Activated CD8-positive, alpha-beta memory T cell treated with anti-CD3 and anti-CD28 coated beads, Interleukin-2, amount 50 U/mL, for 24 hours (primary cell): ENCODE measurements at regions not wholly inside any gene's neighbourhood (a gene's known extent, or its start where the extent isn't known, plus 50 kb on each side); places are given as distances from the start of the nearest gene placed in this dataset.

Experiments
- DNase-seq: peaks from one replicate; pipeline ENCODE4 v3.0.0-alpha.2; 2020; ENCODE audit errors: extremely low read depth

DNA sequence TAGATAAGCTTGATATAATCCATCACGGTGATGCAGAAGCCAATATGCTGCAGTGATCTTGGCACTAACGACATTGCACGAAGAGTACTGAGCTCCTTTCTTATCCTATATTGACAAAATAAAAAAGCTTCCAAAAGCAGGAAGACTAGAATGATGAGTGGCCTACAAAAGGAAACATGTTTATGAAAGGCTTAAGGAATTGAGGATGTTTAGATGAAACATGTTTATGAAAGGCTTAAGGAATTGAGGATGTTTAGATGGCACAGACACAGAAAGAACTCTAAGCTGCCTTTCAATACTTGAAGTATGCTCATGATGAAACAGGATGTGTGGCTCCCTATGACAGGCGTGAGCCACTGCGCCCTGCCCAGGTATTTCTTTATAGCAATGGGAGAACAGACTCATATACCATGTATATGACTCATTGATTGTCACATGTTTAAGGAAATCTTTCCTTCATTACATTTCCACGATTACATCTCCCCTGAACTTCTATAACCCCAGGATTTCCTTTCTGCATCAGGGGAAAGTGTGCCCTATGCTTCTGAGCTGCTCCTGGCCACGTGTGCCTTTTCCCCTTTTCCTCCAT, 690.8 kb upstream of the ARGLU1 start:
- DNase-seq = no peak

DNA sequence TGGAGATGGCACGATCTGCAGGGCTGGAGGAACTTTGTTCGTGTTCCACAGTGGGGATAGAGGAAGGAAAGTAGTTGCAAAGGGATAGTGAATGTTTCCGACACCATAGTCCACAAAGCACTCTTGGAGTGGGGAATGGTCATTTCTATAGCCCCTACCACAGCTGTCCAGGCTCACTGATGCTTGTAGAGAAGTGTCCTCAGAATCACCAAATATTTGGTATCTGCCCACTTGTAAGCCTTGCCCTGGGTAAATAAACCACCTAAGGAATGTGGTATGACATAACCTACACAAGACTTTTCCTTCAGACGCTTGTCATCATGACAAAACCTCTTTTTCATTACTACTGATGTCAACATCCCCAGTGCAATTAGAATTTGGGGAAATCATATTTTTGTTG, 686.5 kb upstream of the ARGLU1 start:
- no peak for DNase-seq

DNA sequence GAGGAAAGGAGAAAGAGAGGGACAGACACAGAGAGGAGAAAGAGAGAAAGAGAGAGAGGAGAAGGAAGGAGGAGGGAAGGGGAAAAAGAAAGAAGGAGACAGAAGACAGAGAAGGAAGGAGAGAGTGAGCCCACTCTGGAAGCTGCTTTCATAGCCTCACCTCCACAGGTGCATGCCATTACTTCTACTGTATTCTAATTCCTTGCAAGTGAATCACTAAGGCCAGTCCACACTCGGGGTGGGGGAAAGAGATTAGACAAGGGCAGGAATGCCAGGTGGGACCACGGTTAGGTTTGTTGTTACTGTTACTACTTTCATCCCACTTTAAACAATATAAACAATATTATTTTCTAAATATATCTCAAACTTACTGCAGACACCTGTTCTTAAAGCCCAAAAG, 684.5 kb upstream of the ARGLU1 start:
- no peak for DNase-seq

DNA sequence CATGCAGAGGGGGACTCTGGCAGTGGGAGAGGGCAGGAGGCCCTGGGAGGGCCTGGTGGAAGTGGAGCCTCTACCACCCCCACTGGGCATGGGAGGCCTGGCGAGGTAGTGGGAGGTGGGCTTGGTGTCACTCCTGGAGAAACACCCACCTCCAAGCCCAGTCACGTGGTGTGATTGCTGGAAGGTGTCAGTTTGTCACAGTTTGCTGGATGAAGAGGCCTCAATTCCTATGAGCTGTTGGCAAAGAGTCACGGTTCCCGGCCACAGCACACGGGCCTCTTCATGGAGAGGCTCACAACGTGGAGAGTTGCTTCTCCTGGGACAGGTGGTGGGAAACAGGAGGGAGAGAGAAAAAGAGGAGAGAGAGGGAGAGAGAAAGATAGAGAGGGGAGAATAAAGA, 684.1 kb upstream of the ARGLU1 start:
- no peak for DNase-seq

DNA sequence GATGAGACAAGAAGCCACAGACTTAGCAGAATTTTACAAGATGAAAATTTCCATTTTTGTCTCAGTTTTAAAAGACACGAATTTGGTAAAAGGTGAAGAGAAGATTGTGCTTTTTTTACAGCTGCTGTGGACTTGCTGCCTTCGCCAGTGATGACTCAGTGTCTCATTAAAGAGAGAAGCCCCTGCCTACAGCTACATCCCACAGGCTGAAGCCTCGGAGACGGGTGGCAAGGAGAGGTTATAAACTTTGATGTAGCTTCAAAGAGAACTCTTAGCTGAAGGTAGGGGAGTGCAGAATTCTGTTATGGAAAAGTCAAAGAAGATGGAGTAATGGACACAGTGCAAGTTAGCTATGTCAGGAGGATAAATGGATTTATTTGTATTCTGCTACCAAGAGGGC, 683.4 kb upstream of the ARGLU1 start:
- DNase-seq = no peak

DNA sequence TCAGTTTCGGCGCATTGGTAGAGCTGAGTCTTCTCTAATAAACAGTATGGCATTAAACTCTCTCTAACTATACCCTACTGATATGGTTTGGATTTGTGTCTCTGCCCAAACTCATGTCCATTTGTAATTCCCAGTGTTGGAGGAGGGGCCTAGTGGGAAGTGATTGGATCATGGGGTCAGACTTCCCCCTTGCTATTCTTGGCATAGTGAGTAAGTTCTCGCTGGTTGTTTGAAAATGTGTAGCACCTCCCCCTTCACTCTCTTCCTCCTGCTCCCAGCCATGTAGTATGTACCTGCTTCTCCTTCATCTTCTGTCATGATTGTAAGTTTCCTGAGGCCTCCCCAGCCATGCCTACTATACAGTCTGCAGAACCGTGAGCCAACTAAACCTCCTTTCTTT, 682.7 kb upstream of the ARGLU1 start:
- no peak for DNase-seq

DNA sequence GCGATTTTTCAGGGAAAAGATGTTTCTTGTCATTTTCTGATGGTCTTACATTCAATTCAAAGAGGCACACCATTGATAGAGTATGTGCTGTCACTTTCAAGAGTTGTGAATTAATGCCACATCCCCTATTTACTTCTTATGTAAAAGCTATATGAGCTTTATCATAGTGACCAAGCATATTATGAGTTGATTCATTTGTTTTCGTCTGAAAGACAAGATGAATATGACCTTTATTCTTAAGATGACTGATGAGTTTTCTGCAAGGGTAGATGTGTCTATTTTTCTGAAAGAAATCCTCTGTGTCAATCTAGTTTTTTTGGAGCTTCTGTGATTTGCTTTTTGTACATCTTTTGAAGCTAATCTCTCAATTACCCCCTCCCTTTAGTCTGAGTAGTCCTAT, 676.3 kb upstream of the ARGLU1 start:
- DNase-seq = no peak

DNA sequence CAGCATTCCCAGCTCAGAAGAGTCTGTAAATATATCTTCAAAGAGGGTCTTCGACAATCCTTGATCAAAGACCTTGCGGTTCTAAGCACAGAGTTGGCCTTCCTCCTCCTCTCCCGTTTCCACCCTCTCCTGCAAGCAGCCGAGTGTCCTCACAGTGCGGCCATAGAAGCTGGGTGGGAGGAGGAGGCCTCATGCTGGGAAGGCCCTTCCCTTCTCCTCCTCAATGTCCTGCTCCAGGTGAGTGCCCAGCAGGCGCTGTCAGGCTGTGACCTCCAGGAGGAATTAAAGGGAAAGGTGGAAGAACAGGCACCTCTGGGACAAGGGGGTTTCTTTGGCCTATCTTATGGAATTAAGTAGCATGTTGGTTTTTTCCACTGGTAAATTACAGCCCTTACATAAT, 674.2 kb upstream of the ARGLU1 start:
- no peak for DNase-seq

DNA sequence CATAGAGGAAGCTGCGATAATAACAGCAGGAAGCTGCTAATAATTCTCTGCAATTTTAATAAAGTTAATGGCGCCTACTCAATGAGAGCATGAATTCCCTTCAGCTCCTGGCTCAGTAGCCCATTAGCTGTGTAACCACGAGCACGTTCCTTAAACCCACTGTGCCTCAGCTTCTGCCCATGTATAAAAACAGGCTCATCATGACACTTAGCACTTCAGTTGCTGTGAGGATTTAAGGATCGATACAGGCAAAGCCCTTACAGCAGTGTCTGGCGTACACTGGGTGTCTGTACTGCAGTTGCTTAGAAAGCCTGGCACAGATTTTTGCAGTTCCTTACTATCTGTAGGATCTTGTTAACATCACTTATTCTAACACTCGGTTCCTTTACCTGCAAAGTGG, 673.4 kb upstream of the ARGLU1 start:
- DNase-seq = no peak

DNA sequence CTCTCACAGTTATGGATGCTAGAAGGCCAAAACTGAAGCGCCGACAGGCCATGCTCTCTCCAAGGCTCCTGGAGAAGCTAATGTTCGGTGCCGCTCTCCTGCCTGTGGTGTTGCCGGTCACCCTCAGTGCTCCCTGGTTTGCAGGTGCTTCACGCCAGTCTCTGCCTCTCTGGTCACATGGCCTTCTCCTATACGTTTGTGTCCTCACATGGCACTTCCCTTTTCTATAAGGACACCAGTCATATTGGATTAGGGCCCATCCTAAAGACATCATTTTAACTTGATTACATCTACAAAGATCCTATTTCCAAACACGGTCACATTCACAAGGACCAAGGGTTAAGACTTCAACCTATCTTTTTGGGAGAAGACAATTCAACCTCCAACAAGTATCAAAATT, 671.3 kb upstream of the ARGLU1 start:
- DNase-seq = no peak

DNA sequence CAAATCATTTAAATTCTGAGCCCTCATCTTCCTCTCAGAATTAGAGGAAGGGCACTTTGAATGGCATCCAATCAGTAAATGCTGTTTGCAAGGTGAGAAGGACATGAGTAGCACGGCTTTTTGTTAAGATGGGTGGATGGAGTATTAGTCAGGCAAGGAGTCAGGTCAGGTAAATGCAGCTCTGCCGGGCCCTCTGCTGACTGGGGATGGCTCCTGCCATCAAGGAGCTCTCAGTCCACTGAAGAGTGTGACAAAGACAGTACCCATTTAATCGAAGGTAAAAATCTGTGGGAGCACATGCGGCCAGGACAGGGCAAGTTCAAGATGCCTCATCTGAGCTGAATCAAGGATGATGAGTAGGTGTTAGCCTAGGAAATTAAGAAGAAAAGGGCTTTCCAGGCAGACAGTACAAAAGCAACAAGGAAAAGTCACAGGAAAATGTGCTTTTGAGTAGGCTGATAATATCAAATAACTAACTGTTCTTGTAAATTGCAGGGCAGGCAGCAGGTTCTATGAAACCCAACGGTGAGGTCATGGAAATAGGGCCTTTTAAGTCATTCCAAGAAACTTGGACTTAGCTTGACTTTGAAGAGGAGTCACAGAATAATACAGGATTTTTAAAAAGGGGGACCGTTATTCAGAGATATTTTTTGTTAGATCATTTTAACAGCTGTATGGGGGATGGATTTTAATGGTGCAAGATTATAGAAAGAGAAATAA, 670.5 kb upstream of the ARGLU1 start:
- no peak for DNase-seq

DNA sequence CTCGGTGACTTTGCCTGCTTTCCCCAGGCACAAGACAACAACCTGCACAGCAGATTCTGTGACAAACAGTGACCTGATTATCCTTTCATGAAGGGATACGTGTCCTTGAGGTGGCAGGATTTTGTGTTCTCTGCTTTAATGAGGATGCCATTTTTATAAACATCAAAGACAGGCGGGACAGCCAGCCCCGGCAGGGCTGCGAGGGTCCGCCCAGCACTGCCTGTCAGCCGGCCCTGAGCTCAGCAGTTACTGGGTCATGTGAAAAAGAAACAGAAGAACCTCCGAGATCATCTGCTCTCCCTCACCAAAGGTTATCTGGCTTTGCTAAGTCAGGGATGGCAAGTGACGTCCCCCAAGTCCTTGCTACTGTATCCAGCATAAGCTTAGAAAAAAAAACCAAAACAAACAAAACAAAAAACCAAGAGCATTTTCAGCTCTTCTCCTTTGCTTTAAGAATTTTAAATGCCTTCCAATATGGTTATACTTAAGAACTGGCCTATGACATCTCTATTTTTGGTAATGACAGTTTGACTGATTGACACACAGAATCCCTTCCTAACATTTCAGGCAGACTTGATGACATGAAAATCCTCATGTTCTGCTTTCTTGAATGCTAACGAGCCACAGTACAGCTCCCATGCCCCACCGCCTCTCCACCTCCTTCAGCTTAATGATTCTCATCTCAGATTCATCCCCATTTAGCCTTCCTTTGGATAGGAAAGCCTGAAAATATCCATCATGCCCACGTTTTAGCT, 666.6 kb upstream of the ARGLU1 start:
- DNase-seq = no peak

DNA sequence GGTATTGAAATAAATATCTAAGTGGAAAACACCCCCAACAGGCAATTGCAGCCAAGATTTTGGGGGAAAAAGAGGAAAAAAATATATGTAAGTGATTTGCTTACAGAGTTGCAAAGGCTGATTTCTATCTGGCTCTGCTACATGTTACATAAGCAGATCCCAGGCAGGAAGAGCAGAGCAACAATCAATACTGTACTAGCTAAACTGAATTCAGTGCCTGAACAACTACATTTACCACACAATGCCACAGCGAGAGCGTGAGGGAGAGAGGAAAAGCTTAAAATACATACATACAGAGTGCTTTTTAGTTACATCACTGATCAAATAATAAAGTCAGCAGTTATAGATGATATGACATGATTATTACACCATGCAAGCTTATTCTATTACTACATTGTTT, 665.6 kb upstream of the ARGLU1 start:
- DNase-seq = no peak

DNA sequence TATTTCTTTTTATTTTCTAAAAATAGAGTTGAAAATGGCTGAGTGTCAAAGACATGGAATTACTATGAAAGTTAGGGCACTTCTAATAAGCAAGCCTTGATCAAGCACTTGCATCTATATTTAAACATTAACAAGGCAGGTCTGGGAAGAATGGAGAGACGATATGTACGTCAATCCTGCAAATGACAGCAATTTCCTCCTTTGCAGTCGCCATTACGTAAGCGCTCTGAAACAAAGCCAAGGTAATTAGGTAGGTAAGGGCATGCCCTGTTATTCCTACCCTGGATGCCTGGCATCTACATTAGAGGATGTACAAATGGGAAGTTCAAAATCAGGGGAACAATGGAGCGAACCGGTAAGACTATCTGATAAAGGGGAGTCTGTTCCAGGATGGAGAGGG, 664.0 kb upstream of the ARGLU1 start:
- DNase-seq = no peak

DNA sequence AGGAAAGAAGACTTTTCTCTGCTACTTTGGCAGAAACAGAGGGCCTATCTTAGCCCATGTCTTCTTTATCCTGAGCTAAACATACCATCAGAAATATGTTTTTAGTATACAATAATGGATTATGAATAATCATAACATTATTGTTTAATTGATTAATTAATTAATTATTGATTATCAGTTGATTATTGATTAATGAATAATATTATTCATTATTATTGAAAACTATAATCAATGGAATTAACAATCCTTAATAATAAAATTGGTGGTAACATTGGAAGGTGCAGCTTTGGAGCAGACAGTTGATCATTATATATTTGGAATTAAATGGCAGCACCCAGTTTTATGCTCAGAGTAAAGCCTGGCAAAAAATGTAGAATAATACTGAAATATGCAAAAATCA, 655.9 kb upstream of the ARGLU1 start:
- DNase-seq = no peak

DNA sequence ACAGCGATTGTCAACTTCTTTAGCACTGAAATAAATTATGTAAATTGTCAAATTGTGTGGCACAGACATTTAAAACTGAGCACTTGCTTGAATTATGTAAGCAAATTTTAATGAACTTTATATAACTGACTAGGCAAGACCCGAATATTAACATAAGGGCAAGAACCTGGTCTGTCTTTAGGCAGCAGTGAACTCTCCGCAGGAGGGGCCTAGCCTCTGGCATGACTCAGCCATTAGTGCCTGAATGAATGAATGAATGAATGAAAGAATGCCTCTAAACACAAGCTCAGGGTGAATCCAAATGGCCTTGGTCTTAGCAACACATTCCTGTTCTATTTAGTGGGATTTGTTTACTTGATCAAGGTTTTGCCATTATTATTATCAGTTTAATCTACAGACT, 654.7 kb upstream of the ARGLU1 start:
- no peak for DNase-seq

DNA sequence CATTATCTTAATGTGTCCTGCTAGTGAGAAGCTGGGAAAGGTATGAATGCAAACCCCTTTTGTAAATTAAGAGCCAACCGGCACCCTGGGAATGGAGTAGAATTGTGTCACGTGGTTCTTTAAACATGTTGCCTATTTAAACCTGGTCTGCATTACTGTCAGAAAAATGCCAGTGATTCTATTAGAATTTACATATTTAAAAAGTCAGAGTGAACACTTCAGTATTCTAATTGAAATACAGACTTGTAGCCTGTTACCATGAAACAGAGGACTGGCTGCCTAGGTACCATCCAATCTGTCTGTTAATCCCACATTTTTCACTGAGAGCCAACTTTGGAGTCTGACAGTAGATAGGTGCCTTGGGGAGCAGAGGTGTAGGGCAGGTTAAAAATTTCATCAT, 652.3 kb upstream of the ARGLU1 start:
- no peak for DNase-seq

DNA sequence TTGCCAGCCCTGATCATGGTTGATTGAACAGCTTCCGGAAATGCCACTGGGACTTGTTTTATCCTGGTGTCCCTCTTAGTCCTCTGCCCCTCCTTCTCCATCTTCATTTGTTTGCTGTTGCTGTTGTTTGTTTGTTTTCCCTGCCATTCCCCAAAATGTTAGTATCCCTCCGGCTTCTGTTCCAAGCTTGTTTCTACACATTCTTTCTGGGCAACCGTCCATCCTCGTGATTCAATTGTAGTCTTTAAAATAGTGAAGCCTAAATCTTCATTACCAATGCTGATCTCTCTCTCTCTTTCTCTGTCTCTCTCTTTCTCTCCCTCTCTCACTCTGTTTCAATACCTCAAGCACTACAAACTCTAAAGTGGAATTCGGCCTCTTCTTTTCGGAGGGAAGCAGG, 649.3 kb upstream of the ARGLU1 start:
- DNase-seq = no peak

DNA sequence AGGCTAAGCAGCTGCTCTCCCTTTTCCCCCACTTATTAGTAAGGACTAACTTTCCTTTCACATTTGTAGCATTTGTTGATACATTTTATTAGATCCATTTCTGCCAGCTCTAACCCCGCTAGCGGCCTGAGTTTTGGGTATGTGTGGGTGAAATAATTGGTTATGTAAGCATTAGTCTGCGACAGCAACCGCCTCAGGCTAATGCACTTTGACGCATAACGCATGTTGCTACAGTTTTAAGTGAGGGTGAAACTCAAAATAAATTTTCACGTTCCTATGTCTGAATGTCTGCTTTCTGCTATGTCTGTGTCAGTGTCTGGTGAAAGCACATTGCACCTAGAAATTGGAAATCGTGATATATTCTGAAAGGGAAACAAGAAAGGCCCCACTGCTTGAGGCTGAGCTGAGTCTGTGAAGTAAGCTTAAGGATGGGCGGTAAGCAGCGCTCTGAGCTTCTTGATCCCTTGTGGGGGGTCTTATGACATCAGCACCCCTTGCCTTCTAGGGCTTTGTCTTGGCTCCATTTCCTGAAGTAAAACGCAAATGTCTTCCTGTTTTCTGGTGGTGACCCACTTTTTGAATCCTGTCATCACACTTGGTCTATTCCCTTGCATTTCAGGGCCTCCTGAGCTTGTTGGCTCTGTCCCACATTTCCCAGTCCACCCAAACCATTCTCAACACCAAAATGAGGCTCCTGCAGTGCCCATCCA, 648.3 kb upstream of the ARGLU1 start:
- DNase-seq = no peak

DNA sequence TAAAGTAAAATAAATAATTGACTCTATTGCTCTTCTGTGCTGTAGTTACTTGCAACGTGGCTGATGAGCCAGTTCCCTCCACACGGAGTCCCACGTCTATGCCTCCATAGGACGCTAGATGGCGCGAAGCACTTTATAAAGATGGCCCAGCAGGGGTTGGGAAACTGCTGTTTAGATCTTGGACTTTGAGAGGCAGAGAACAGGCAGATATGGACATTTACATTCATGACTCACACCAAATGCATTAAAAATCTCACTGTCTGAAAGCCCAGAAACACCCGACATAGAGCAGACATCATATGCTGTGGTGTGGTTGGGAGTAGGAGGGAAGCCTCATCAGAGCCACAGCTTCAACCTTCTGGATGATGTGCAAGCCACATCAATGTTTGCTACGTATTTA, 643.1 kb upstream of the ARGLU1 start:
- no peak for DNase-seq

DNA sequence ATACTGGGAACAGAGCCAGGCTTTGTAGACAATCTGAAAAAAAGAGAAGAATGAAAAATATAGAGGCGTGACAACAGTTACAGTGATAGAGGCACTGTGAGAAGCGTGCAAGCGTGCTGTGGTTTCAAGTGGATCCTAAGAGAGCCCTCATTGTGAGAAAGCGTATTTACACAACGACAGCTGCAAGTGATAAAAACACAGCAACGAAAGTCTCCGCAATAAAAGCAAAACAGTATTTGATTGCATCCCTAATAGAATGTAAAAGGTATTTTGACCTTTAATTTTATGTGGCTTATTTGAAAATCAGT, 642.7 kb upstream of the ARGLU1 start:
- no peak for DNase-seq

DNA sequence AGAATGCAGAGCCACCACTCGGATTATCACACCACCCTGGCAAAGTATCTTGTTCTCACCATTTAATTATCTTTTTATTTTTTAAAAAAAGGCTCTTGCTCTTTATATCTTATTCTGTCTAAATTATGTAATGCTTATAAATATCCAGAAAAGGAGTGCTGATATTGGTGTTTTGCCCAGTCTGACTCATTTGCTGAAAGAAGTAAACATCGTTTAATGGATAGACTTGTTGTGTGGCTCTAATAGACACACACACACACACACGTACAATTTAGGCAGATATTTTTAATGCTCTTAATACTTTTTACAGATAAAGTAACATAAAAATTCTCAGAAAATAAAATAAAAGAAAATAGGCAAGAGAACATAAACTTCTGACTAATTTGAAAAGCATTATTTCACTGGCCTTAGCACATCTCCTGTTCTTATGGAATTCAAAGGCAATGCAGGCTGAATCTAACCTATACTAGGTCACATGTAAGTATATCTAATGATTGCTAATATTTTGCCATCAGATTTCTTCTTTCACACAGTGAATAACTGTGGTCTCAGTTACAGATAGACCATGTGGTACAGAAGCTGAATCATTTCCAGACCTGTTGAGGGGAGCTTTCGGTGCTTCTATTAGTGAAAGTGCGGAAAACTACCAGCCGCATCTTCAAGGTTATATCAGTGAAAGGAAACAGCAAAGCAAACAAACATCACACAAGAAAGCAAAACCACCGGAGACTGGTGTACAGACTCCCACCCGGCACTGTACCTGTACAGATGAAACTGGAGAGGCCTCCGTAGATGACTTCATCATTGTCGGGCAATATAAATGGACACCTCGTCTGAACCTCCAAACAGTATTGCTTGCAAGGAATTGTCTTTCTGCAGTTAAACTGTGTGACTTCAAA, 642.1 kb upstream of the ARGLU1 start:
- no peak for DNase-seq
